ENCODE measurements at regions not wholly inside any gene's neighbourhood (a gene's known extent, or its start where the extent isn't known, plus 50 kb on each side); places are given as distances from the start of the nearest gene placed in this dataset.

GRCh38 chr6:103273048-103273447, 1586.7 kb downstream of the HACE1 start:
- Mint-ChIP-seq H3K4me3 (no peak overlapping the region), H3K36me3 (ENCODE audit: low read depth) (no peaks in the 10 kb centered on the region), H3K27me3 (ENCODE audit: insufficient read depth) (no peaks in the 10 kb centered on the region), H3K27ac (no peak overlapping the region), H3K4me1 (peaks cover 14% of the 10 kb centered on the region), H3K9me3 (peaks cover 2% of the 10 kb centered on the region)
- Histone ChIP-seq H3K4me1 (ENCODE audit: control insufficient read depth, insufficient read depth, low read length) (peaks cover 3% of the 10 kb centered on the region), H3K36me3 (ENCODE audit: control insufficient read depth, insufficient read depth, low read length) (no peaks in the 10 kb centered on the region), H3K27me3 (ENCODE audit: control insufficient read depth, insufficient read depth, low read length, poor library complexity, severe bottlenecking) (no peaks in the 10 kb centered on the region), H3K4me3 (ENCODE audit: low read length) (peak overlapping the region; percentile 12), H3K9ac (ENCODE audit: extremely low read depth, low read length, poor library complexity, severe bottlenecking) (no peak overlapping the region), H3K9me3 (ENCODE audit: control insufficient read depth, low read length) (no peaks in the 10 kb centered on the region), H3K27ac (ENCODE audit: low read depth, low read length) (no peak overlapping the region)
- 44% methylated on average over 1 of the region's 1 CpG; no CpG with 5 or more reads in 1 of the 2 experiments for WGBS, 2 experiments (ENCODE audit: insufficient coverage in 1 of 2, insufficient read length in 1 of 2)
- TF ChIP-seq CTCF (conservative IDR thresholded peaks at IDR 0.05): peak; percentile 77
- DNase-seq: no peak

- H3K36me3 Mint-ChIP-seq (ENCODE audit: low read depth): no peaks in the 10 kb centered on the region
- H3K9me3 Mint-ChIP-seq: no peaks in the 10 kb centered on the region
- no peaks in the 10 kb centered on the region for H3K36me3 ChIP-seq (ENCODE audit: control insufficient read depth, insufficient read depth, low read length)
- H3K27ac Mint-ChIP-seq: no peak overlapping the region
- H3K27ac ChIP-seq (ENCODE audit: low read depth, low read length): no peak overlapping the region
- DNase-seq: no peak
- H3K9me3 ChIP-seq (ENCODE audit: control insufficient read depth, low read length): no peaks in the 10 kb centered on the region
- H3K4me3 Mint-ChIP-seq: no peak overlapping the region
- no peak for TF ChIP-seq CTCF (conservative IDR thresholded peaks at IDR 0.05)
- H3K9ac ChIP-seq (ENCODE audit: extremely low read depth, low read length, poor library complexity, severe bottlenecking): no peak overlapping the region
- H3K27me3 Mint-ChIP-seq (ENCODE audit: insufficient read depth): no peaks in the 10 kb centered on the region
- H3K4me1 ChIP-seq (ENCODE audit: control insufficient read depth, insufficient read depth, low read length): peaks cover 3% of the 10 kb centered on the region
- peaks cover 14% of the 10 kb centered on the region for H3K4me1 Mint-ChIP-seq
- no peaks in the 10 kb centered on the region for H3K27me3 ChIP-seq (ENCODE audit: control insufficient read depth, insufficient read depth, low read length, poor library complexity, severe bottlenecking)
- no peak overlapping the region for H3K4me3 ChIP-seq (ENCODE audit: low read length)
- WGBS, 2 experiments (ENCODE audit: insufficient coverage in 1 of 2, insufficient read length in 1 of 2): 100% methylated on average over 1 of the region's 2 CpGs; no CpG with 5 or more reads in 1 of the 2 experiments
These were observed 1590.1 kb downstream of the HACE1 start for GRCh38 chr6:103269581-103269980.

- Mint-ChIP-seq H3K4me3 (no peak overlapping the region), H3K27ac (no peak overlapping the region), H3K36me3 (ENCODE audit: low read depth) (no peaks in the 10 kb centered on the region), H3K4me1 (peaks cover 10% of the 10 kb centered on the region), H3K27me3 (ENCODE audit: insufficient read depth) (no peaks in the 10 kb centered on the region), H3K9me3 (peaks cover 2% of the 10 kb centered on the region)
- no peaks in the 10 kb centered on the region for H3K36me3 ChIP-seq (ENCODE audit: control insufficient read depth, insufficient read depth, low read length)
- H3K9me3 ChIP-seq (ENCODE audit: control insufficient read depth, low read length): no peaks in the 10 kb centered on the region
- H3K4me1 ChIP-seq (ENCODE audit: control insufficient read depth, insufficient read depth, low read length): peaks cover 3% of the 10 kb centered on the region
- no peak overlapping the region for H3K9ac ChIP-seq (ENCODE audit: extremely low read depth, low read length, poor library complexity, severe bottlenecking)
- DNase-seq: no peak
- H3K27me3 ChIP-seq (ENCODE audit: control insufficient read depth, insufficient read depth, low read length, poor library complexity, severe bottlenecking): no peaks in the 10 kb centered on the region
- no peak for TF ChIP-seq CTCF (conservative IDR thresholded peaks at IDR 0.05)
- H3K4me3 ChIP-seq (ENCODE audit: low read length): no peak overlapping the region
- 97 to 100% methylated on average over 2 of the region's 2 CpGs for WGBS, 2 experiments (ENCODE audit: insufficient coverage in 1 of 2, insufficient read length in 1 of 2)
- H3K27ac ChIP-seq (ENCODE audit: low read depth, low read length): no peak overlapping the region
These were observed 1591.4 kb downstream of the HACE1 start for GRCh38 chr6:103268335-103268734.
